Esophagus muscularis mucosa (tissue), 4 donors: ENCODE measurements at regions not wholly inside any gene's neighbourhood (a gene's known extent, or its start where the extent isn't known, plus 50 kb on each side); places are given as distances from the start of the nearest gene placed in this dataset.

Experiments
- CTCF ChIP-seq, 3 experiments: fragments of 200-600 bp in 2 of 3; fragments of 450-650 bp in 1 of 3; sonication (generic) in 2 of 3; IDR thresholded peaks; one replicate each; pipeline ENCODE4 v1.5.1; 2017 to 2019; ENCODE audit warnings: antibody characterized with exemption in 3 of 3, mild to moderate bottlenecking in 2 of 3, moderate library complexity in 1 of 3
- EP300 ChIP-seq: sonication (generic); formaldehyde crosslinking; IDR thresholded peaks from one replicate; pipeline ENCODE4 v1.6.1; 2017; ENCODE audit warnings: antibody characterized with exemption
- POLR2A ChIP-seq: fragments of 450-650 bp; IDR thresholded peaks from one replicate; pipeline ENCODE4 v1.6.1; 2017; ENCODE audit warnings: antibody characterized with exemption, moderate library complexity, mild to moderate bottlenecking, low read depth
- POLR2AphosphoS5 ChIP-seq, 2 donors: sonication (generic); formaldehyde crosslinking; IDR thresholded peaks; one replicate each; pipeline ENCODE4 v1.6.1; 2017; ENCODE audit warnings: antibody characterized with exemption in 2 of 2

GRCh38 chr5:99179206-99179605, 250.4 kb upstream of the CHD1 start:
- TF ChIP-seq EP300 (no peak), POLR2A (no peak), CTCF (IDR thresholded peaks at IDR 0.05) (no peak), POLR2AphosphoS5 (IDR thresholded peaks at IDR 0.05) (no peak)
